HG02852 (cell line): ENCODE measurements at regions not wholly inside any gene's neighbourhood (a gene's known extent, or its start where the extent isn't known, plus 50 kb on each side); places are given as distances from the start of the nearest gene placed in this dataset.

Experiments
- ATAC-seq: cut with Tn5 transposase; IDR thresholded peaks from one replicate; pipeline ENCODE4 v1.9.1; 2021; ENCODE audit warnings: mild to moderate bottlenecking, moderate library complexity; ENCODE audit not compliant: unreplicated experiment

DNA sequence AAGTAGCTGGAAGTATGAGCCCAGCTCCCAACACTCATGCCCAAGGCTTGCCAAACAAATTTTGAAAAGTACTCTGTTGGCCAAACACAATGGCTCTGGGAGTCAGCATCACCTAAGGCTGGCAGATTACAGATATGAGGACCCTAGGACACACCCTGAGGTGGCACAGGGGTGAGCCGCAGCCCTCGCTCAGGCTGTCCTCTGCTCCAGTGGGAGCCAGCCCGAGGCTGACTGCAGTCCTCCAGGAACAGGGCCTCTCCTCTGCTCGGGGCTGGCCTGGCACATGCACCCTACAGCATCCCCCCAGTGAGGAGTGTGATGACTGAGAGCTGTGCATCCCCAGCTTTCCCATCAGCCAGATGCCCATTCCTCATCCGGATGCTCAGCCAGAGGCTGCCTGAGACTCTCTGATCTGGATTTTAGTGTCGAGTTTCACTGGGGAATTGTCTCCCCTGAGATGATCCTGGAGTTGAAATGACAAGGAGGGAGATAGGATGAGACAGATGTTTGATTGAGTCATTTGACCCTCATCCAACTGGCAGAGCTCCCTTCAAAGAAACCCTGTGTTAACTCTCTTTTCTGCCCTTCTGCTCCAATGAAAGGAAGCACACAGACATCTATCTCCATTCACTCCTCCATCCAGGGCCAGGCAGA, 269.3 kb upstream of the NCKAP5 start:
- ATAC-seq, result no peak

GRCh38 chr2:133838642-133839365, 270.5 kb upstream of the NCKAP5 start:
- ATAC-seq, result no peak

GRCh38 chr2:133839677-133840076, 271.4 kb upstream of the NCKAP5 start:
- no peak for ATAC-seq

DNA sequence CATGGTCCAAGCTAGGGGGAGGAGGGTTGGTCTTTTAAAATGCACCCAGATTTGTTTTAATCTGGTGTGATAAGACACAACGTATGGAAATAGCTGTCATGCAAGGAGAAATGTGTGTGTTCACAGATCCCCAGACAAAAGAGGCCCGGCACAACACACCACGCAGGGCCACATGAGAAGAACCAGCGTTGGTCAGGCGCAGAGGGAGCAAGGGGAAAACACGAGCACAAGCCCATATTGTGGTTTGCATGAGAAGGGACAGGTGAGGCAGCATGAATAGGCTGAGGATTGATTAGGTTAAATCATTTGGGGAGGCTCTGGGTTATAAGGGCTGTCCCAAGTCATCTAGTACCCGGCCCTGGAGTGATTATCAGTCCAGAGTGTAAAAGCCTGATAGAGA, 272.5 kb upstream of the NCKAP5 start:
- no peak for ATAC-seq

- no peak for ATAC-seq
Observed at GRCh38 chr2:133841900-133842299, 273.6 kb upstream of the NCKAP5 start.

- ATAC-seq, result no peak
Observed at GRCh38 chr2:133842446-133842845, 274.2 kb upstream of the NCKAP5 start.

DNA sequence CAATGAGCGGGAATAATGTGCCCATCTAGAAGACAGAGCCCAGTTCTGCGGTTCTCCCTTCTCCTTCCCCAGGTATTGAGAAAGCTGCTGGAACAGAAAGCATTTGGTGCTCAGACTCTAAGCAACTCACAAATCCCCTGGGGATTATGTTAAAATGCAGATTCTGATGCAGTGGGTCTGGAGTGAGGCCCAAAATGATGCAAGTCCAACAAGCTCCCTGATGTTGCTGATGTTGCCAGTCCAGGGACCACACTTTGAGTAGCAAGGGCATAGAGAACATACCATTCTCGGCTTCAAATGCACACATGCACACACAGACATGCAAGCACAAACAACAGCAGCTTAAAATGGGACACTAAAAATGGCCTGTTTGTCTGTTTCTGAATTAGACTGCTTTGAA, 274.8 kb upstream of the NCKAP5 start:
- ATAC-seq, result no peak

DNA sequence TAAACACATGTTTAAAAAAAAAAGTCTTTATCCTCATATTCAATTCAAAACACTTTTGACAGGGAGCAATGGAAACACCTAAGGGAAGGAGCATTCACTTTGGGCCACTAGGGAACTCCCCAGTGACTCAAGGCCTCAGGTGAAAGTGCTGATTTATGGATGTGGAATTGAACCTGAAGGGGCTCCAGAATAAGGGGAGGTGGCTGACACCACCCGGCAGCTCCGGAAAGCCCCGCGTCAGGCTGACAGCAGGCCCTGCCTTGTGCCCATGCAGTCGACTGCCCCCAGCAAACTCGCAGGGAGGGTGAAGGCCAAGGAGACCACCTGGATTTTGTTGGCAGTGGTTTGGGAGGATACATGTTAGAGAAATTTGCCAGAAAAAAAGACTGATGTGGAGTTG, 275.3 kb upstream of the NCKAP5 start:
- ATAC-seq, result no peak

- peak; percentile 75 for ATAC-seq
Observed at GRCh38 chr2:133844214-133844892, 276.1 kb upstream of the NCKAP5 start.

GRCh38 chr2:133846476-133846875, 278.2 kb upstream of the NCKAP5 start:
- no peak for ATAC-seq

DNA sequence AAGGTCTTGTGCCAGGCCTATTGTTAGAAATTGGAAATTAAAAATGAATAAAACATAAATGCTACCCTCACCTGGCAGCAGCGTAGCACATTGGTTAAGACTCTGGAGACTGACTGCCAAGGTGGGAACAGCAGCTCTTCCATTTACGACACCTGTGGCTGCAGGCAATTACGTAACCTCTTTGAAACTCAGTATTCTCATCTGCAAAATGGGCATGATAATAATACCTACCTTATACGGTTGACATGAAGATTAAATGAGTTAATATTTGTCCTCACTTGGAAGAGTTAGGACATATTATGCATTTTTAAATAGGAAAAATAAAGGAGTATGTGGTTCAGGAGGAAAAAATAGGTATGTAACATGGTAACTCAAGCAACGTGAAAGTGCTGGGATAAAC, 279.3 kb upstream of the NCKAP5 start:
- no peak for ATAC-seq

DNA sequence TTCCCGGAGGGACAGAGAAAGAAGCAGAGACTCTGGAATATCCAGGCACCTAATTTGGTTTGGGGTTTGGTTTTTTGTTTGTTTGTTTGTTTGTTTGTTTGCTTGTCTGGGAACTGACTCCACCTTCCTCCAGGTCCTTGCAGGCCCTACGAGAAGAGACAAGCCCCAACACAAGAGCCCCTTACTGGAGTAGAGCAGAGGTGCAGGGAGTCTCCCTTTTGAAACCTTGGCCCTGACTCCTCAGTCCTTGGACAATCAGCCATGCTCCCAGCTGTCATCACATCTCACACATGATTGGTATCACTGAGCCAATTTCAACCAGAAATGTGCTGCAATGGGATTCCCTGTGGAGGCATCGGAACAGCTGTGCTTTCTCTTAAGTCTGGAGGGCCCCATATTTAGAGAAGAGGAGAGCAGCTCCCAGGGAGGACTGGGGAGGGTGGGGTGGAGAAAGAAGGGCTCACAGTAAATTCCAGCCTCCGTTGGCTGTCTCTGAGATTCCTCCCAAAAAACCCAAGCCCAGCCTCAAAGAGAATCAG, 279.9 kb upstream of the NCKAP5 start:
- ATAC-seq, result no peak

DNA sequence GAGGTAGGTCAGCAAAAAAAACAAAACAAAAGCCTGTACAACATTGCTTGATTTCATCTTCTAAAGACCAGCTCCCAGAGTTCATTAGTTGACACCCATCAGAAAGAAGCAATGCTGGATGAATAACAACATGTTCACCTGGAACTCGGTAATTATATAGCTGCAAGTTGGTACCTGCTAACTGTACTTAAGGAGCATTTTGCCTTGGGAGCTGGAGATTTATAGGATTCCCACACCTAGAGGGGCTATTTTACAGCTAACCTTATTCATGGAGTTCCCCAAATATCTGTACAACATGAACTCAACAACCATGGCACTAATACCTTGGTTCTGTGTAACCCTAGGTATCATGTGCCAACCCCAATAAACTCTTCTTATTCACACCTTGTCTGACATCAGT, 281.1 kb upstream of the NCKAP5 start:
- no peak for ATAC-seq

- ATAC-seq, result no peak
Observed at GRCh38 chr2:133854603-133855200, 286.4 kb upstream of the NCKAP5 start.

- ATAC-seq, result no peak
Observed at GRCh38 chr2:133855526-133855925, 287.3 kb upstream of the NCKAP5 start.

- ATAC-seq, result no peak
Observed at GRCh38 chr2:133856678-133857077, 288.4 kb upstream of the NCKAP5 start.

DNA sequence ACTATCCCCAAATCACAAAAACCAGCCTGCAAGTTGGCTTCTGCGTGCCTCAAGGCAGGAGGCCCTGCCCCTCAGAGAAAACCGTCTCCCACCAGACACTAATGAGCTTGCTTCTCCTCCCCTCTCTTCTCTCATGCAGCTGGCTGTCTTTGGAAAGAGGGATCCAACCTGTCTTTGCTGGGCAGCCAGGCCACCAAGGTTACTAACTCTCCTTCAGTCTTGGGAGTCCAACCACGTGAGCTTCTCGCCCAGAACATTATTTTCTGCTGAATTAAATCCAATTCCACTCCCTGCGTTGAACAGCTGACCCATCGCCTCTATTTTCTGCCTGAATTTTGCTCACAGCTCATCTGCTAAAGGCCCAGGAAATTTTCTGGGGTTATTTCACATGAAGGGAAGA, 291.3 kb upstream of the NCKAP5 start:
- no peak for ATAC-seq

DNA sequence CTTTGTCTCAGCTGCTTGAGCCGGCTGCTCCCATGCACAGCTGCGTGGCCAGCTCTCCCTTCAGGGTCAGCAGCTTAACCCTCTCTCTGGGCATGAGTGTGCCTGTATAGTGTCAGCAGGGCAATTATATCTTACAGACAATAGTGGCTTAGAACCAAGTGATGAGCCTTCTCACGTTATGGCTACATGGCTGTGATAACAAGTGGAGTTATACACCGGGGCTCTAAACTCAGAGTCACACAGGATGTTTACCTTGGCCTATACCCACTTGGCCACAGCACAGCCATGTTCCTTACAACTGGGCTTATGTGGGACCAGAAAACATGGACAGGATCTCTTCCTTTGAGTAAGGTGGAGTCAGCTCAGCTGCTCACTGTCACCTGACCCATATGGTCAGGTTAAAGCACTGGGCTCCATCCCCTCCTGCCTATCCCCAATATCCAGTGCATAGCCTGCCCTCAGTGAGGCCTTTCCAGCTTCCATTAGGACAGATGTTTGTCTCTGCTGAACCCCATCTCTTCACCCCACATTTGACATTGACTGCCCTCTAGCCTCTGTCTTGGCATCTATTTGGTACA, 294.2 kb upstream of the NCKAP5 start:
- ATAC-seq, result no peak

DNA sequence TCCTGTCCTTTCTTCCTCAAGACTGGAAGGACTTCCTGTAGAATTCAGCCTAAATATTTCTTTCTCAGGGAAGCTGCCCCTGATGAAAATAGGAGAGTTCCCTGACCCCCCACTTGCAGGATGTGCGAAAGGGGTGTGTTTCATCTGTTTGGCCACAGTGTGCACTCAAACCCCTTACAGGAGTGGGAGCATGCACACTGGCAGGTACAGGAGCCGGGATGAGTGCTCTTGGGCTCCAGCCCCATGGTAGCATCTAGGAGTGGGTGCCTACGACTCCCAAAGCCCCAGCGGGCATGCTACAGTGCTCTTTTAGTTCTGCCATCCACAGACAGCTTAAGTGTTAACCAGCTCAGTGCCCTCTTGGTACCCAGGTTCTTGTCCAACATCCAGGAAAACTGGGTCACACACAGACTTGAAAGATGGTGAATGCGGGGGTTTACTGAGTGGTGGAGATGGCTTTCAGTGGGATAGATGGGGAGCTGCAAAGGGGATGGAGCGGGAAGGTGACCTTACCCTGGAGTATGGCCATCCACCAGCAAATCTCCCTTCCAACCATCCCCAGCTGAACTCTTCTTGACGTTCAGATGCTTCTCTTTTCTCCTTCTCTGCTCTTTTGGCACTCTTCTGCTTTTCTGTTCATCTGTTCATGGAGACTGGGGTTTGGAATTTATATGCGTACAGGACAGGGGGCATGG, 295.0 kb upstream of the NCKAP5 start:
- ATAC-seq, result no peak

- no peak for ATAC-seq
Observed at GRCh38 chr2:133865141-133865540, 296.9 kb upstream of the NCKAP5 start.

DNA sequence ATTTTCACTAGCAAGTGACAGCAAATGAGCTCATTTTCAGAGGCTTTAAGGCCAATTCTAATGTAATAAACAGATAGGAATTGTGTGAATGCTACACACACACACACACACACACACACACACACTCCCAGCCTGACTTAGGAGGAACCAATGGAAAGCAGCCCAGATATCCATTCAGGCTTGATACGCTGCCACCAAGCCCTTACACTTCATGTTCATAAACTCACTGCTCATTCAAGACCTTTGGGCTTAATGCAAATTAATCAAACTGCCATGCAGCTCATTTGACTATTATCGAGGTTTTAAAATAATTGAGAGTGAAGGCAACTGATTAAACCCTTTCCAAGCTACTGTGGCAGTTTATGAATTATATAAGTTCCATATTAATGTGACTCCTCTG, 298.9 kb upstream of the NCKAP5 start:
- ATAC-seq, result no peak
